Adrenal gland (tissue), 5 donors: ENCODE measurements at regions not wholly inside any gene's neighbourhood (a gene's known extent, or its start where the extent isn't known, plus 50 kb on each side); places are given as distances from the start of the nearest gene placed in this dataset.

Experiments
- POLR2A ChIP-seq, 2 donors: fragments of 450-650 bp; IDR thresholded peaks; one replicate each; pipeline ENCODE4 v1.6.1; 2017; ENCODE audit warnings: antibody characterized with exemption in 2 of 2, mild to moderate bottlenecking in 2 of 2, moderate library complexity in 1 of 2
- TF ChIP-seq, protein P1 (sequence below), 6 experiments: fragments of 450-650 bp in 4 of 6; fragments of 200-600 bp in 2 of 6; sonication (generic) in 1 of 6; IDR thresholded peaks; 1 replicate in 5 of 6; 2 replicates in 1 of 6; pipeline versions ENCODE4 v1.5.1 to v1.8.0; 2016 to 2021; ENCODE audit warnings: antibody characterized with exemption in 6 of 6, mild to moderate bottlenecking in 2 of 6, moderate library complexity in 1 of 6
- donor health status: DM: no; HTN: no; CAD: no.

DNA sequence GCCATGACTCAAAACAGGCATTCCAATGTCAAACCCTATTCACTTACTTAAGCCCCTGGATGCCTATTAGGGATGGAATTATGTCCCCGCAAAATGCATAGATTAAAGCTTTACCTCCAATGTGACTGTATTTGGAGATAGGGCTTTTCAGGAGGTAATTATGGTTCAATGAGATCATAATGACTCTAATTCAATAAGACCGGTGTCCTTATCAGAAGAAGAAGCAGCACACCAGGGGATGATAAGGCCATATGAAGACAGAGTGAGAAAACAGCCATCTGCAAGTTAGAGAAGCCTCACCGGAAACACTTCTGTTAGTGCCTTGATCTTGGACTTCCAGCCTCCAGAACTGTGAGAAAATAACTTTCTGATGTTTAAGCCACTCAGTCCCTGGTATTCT lies 1131.8 kb upstream of the TMPRSS15 start:
- TF ChIP-seq, protein P1, sequence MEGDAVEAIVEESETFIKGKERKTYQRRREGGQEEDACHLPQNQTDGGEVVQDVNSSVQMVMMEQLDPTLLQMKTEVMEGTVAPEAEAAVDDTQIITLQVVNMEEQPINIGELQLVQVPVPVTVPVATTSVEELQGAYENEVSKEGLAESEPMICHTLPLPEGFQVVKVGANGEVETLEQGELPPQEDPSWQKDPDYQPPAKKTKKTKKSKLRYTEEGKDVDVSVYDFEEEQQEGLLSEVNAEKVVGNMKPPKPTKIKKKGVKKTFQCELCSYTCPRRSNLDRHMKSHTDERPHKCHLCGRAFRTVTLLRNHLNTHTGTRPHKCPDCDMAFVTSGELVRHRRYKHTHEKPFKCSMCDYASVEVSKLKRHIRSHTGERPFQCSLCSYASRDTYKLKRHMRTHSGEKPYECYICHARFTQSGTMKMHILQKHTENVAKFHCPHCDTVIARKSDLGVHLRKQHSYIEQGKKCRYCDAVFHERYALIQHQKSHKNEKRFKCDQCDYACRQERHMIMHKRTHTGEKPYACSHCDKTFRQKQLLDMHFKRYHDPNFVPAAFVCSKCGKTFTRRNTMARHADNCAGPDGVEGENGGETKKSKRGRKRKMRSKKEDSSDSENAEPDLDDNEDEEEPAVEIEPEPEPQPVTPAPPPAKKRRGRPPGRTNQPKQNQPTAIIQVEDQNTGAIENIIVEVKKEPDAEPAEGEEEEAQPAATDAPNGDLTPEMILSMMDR (IDR thresholded peaks at IDR 0.05), result no peak
- no peak for TF ChIP-seq POLR2A (IDR thresholded peaks at IDR 0.05)
